ENCODE measurements at regions not wholly inside any gene's neighbourhood (a gene's known extent, or its start where the extent isn't known, plus 50 kb on each side); places are given as distances from the start of the nearest gene placed in this dataset.
A peak's percentile ranks its signal among the peaks of the same experiment; 100 is the strongest.

DNA sequence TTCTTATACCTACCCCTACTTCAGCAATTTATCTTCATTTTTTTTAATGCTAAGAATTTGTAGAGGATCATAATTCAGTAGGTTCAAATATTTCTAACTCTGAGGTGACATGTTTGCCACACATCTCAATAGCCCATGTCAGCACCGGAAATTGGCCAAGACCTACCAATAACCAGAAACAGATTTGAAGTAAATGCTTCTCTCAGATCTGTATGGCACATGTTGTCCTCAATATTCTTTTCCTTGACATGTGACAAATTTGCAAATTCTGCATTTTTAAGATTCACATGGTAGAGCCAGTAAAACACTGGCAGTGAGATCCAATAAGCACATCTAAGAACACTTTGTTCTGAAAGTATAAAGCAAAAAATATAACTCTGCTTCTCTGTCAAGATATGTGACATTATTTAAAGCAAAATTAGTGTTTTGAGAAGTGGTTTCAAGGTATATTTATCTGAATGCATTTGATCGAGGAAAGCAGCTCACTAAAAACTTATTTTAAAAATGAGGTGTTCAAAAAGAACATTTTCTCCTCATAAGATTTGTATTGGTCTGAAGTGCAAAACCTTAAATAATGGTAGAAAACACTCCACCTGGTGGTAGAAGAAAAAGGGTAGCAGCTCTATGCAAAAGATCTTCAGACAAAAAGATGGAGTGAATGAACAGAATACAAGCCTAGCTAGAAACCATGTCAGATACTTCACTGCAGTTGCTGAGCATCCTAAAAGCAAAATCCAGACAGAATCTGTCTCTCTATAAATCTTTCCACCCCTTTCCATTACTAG is 513.8 kb upstream of the FAM241A start:
- DNase-seq, result peak; percentile 0

DNA sequence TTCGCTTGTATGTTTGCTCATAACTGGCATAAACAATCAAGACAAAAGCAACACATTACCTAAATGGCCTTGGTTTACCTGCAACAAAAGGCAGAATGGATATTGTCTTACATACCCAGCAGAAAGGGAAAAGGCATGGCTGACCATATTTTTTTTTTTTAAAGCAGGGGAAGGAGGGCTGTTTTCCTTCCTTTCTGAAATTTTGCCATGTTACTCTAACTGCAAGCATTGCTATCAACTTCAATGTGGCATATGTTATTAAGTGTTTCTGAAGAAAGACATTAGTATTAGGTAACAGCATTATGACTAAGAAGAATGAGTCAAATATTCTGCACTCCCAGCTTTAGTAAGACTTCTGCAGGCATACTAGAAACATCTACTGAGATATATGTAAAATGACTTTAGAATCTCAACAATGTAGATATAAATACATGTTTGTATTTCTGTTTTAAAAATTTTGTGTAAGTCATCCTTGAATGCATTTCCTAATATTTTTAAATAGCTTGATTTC is 512.6 kb upstream of the FAM241A start:
- DNase-seq, result no peak

DNA sequence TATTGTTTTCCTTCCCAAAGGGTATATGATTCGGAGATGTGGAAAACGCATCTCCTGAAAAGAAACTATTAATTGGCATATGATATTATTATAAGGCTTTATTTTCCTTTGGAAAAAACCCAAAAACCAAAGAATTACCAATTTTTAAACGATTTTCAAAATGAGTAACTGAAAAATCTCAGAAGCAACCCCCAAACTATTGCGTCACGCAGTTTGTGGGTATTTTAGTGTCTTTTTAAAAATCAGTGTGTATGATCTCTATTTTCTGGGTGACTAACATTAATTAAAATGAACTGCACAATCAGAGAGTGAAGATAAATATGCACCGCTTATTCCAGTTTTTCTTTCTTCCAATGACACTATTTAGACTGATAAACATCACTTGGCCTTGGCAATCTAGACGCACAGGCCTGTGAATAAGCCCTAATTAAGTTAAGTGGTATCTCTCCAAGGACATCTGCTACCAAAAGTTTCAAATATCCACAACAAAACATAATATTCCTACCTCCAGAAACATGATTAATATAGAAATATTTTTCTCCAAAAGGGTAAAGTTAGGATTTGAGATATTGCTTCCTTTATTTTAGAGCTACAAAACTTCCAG is 511.5 kb upstream of the FAM241A start:
- no peak for DNase-seq

DNA sequence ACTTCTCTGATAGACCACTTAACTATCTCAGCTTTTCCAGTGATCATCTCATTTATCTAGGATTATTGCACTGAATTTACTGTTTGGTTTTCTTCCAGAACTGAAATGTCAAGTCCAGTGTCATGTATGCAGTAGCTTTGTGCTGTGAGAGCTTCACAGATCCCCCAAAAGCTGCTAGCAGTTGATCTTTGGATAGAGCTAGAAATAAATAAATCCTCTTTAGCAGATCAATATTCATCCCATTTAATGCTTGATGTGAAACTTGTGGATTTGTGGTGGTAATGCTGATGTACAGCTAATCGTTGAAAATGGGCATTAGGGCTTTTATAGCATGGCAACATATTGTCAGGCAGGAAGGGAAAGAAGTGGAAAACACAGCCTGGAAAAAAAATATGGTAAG is 509.6 kb upstream of the FAM241A start:
- DNase-seq, result no peak

DNA sequence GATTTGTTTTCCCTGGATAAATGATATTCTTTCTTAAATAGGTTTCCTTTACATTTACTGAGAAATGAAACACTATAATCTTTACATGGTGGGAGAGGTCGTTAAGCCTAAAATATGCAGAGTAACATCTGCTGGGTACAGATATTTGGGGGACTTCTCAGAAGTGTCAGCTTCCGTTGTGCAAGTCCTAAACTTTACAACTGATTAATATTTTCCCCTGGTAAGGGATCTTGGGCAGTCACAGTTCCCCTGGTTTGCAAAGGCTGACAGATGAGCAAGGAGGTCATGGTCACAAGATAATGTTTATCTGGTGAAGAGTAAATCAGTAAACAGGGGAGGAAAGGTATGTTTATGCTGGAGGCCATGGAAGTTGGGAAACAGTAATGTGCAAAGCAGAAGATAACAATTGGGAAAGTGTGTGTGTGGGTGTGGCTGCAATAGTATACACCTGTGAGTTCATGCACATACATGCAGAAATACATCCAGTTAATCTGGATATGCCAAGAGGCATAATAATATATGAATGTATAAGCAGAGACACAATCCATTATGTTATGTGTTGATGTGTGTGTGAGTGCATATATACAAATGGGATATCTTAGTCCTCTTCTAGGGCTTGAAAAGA is 508.2 kb upstream of the FAM241A start:
- no peak for DNase-seq

DNA sequence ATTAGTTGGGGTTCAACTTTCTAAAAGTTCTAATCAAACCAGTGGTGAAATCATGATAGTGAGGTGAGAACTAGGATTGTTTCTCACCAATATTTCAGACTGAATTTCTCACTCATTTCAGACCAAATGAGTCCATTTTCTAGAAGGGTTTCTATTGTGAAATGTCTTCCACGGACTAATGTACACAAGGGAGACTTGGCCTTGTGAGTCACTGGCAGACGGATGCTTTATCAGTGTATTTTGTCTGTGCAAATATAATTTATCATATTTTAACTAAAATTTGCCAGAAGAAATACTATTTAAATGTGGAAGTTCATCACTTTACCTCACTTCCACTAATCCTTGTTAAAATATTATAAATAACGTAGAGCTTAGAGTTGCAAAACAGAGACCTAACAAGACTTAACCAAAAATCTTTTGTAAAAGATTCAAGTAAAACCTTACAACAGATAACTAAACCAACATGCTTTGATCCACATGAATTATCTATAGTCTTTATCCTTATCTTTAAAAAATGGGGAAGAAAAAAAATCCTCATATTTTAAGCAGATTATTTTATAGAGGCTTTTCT is 506.0 kb upstream of the FAM241A start:
- DNase-seq, result no peak

DNA sequence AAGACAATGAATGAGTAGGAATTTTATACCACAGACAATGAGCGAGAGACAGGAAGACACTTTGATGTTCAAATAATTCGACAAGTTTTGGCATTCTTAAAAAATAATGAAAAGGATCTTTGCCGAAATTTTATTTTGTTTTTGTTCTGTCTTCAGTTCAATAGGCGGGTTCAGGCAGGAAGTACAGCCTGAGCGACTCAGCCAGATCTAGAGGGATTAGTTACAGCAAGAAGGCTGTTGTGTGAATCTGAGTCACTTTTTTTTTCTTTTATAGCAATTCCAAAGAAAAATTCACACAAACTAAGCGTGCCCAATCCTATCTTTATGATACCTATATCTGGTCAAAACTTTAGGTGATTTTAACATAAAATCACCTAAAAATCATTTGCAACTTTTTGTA is 505.4 kb upstream of the FAM241A start:
- DNase-seq, result no peak

DNA sequence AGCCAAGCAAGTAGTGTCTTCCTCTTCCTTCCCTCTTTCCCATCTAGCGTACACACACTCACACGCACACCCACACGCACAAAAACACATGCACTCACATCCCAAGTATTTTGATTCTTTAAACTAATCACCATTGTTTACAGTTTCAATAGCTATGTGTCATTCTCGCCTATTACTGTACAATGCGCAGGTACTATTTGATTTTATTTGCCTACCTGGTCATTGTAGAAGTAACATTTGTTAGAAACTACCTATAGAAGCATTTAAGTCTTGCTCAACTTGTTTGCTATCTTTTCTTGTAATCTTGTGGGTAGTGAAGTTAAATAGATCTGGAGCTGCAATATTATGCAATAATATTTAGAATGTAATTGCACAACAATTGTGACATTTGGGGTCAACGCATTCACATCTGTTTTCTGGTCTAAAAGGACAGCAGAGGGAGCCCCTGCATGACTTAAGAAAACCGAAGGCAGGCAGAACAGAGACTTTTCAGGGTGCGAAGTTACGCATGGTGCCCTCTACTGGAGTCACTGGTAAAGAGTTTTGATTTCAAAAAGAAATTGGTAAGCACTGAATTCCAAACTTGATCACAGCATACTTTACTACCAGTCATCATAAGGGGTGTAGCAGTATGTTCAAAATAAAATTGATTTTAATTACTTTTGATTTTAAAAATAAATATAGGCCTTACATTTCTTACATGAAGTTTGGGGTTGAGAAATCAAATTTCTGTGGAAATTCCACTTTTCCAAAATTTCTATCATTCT is 503.3 kb upstream of the FAM241A start:
- DNase-seq, result peak; percentile 19

DNA sequence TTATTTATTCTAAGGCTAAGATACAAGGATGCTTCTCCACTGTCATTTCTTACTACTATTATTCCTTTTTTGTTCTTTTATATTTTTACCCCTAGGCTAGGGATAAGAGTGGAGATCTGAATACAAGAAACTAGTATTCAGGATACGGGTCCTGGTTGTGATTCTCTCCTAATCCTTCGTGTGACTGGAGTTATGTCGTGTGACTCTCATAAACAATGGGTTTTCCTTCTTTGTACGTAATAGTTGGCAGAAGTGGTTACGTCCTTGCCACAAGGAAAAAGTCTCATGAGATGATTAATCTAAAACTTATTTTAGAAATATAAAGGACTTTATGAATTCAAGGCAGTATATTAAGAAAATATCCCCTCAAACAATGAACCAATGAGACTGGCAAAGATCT is 497.2 kb upstream of the FAM241A start:
- no peak for DNase-seq

DNA sequence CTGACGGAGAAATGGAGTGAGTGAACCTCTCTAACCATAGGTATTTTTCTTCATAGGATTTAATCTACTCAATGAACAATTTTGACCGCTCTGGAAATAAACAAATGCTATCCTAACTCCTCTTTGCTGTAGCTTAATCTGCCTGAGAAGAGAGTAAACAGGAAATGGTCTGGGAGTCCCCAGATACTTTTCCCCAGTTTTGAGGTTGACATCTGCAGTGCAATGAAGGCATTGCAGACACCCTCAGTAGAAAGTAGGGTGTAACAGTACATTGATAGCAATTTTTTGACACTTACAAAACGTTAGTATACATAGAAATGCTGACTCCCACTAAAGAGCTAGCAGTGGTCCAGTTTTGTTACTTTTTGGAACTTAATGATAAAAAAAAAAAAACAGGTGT is 495.9 kb upstream of the FAM241A start:
- no peak for DNase-seq

DNA sequence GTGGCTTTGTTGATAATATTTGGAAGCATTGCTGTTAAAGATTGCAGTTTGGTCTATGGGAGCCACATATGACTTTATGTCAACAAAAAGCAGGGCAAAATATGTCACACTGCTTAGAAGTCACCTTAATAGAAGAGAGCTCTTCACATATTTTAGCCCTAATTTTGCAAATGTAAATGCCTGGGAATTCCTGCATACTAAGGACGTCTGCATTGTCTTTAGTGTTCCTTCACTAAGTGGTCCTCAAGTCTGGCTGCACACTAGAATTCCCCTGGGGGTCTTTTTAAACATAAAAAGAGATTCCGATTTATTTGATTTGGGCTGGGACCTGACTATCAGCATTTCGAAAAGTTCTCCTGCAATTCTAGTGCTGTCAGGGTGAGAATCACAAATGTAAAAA is 495.1 kb upstream of the FAM241A start:
- DNase-seq, result no peak

DNA sequence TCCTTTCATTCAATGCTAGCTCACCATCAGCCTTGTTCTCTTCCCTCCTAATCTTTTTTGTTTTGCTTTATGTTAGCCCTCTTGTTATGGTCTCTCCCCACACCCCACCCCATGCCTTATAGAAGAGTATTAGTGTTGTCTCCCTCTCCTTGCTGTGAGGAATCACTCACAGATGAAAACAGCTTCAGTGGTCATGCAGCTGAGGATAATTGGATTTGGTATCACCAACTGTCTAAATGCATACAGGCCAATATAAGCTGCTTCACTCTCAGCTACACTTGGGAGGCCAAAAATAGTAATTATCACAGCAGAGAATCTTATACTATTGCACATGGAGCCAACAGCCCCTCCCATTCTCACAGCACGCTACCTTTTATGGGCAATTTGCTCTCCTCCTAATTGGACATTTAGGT is 494.6 kb upstream of the FAM241A start:
- DNase-seq, result no peak

DNA sequence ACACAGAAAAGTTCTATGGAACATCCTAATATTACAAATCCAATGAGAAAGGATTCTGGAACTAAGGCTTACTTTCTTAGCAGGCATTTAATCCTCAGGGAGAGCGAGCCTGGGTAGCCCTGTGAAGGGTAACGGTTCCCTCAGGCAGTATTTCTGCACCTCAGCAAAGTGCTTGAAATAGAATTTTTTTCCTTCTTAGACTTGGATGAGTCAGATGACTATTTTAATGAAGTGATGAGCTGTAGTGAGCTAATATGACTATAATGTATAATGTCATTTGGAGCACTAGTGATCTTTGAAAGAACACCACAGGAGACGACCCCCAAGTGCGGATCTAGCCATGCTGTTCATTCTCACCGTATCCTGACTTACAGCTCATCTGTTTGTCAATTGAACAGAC is 493.0 kb upstream of the FAM241A start:
- no peak for DNase-seq

DNA sequence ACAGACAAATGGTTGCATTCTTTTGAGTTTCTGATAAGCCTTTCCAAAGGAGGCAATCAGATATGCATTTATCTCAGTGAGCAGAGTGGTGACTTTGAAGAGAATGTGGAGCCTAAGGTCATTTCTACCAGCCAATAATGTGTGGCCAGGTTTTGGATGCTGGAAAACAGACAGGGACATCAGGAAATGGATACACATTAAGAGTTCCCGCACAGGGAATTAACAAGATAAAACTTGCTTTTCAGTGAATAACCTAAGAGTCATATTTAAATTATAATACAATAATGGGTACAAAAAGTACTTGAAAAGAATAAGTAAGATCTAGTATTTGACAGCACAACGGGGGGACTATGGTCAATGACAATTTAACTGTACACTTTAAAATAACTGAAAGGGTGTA is 492.3 kb upstream of the FAM241A start:
- no peak for DNase-seq

DNA sequence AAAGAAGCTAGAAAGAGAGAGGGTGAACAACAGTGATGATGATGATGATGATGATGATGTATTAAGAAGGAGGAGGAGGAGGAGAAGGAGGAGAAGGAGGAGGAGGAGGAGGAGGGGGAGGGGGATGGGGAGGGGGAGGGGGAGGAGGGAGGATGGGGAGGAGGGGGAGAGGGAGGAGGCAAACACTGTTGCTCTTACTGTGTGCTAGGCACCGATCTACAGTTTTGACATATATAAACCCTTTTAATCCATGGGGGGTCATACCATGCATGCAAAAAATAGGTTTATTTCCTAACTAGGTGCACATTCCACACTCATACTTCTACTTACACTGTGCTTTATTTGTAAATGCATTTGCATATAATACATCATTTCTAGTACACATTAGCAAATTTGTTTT is 482.8 kb upstream of the FAM241A start:
- DNase-seq, result no peak

DNA sequence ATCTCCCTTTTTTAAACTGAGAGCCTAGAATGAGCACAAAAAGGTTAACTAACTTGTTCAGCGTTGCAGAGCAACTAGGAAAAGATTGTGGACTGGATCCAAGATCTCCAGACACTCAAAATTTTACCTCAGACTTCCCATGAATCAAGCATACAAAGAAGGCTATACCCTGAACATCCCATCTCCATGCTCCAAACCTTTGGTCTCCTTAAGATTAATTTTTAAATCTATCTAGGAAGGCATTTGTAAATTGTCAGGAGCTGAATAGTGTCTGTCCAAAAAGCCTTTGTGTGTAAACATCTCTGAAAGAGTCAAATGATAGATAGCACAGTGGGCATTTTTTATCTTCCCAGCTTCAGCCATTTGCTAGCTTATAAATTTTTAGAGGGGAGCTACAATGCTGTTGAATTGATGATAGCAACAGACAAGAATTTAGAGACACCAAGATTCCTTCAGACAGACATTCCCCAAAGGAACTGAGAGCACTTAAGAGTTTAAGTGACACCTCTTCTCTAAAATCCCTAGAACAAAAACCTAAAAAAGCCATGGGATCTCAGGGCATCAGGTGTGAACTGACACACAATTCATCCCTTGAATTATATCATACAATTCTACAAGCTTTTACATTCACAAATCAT is 480.8 kb upstream of the FAM241A start:
- DNase-seq, result no peak

DNA sequence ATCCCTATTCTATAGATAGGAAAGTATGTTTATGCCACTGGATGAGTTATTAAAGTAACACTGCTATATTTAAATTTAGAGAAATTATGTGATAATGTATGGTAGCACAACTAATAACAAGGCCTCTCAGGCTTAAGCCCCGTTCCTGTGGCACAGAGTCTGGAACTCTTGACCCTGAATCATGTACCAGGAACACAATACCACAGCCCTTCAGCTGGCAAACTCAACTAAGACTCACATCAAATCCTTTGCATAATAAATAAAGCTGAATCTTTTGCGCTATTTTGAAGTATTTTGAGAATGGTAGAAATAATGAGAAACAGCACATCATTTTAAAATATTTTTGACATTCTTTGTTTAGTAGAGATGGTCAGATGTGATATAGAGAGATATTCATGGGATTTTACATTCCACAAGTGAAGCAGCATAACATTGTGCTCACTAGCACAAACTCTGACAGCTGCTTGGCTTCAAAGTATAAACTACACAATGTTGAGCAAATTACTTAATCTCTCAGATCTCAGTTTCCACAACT is 478.4 kb upstream of the FAM241A start:
- no peak for DNase-seq

DNA sequence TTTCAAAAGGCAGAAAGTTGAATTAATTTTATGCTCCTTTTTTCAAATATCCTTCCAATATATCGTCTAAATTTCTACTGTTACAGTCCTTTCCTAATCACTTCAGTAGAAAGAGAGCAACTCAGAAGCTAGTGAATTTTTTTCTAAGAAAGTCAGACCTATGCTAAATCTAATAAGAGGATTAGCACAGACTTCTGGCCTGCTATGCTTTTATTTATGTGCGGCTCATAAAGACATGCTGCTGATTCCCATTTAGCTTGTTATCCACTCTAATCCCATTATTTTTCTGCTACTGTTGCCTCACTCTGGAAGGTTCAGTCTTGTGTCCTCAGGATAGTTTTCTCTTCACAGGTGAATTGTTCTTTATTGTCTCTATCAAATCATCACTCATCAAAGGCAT is 473.5 kb upstream of the FAM241A start:
- DNase-seq, result no peak

DNA sequence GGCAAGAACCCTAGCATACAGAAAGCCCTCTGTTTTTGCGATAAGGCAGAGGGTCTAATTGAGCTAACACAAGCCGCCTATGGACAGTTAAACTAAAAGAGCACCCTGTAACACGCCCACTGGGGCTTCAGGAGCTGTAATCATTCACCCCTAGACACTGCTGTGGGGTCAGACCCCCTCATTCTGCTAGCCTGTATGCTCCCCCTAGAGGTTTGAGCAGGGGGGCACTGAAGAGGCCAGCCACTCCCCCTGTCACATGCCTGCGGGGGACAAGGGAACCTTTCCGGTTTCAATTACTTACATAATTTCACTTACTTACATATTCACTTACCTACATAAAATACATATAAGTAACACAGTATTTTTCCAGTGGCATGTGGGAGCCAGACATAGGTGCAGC is 469.5 kb upstream of the FAM241A start:
- no peak for DNase-seq

DNA sequence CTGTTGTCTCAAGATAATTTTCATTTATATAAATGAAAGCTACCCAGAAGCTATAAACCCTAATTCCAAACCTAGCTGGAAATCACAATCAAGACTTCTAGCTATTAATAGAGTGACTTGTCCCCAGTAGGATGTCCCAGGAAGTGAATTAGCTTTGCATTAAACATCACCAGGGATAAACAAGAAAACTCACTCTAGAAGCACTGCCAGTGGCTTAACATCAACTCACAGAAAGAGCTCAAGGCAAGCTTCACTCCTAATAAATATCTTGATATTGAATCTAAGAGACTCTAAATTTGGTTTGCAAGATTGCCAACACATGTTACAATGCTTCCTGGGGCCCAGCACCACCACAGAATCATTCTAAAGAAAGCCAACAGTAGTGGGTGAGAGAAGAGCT is 468.7 kb upstream of the FAM241A start:
- no peak for DNase-seq

DNA sequence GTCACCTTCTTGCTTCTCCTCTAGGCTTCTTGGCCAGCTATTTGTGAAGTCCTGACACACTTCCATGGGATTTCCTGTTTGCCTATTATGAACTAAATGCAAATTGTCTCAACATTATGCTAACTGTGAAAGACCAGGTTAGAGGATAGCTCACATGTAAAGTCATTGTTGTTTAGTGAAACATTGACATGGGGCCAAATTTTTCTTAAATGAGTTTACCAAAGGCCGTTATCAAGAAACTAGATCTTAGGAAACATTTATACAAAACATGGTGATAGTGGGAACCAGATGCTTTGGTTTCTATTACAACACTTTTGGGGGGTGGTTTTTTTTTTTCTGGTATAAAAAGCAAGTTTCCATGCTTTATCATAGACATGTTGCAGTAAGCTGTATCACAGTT is 466.8 kb upstream of the FAM241A start:
- no peak for DNase-seq

DNA sequence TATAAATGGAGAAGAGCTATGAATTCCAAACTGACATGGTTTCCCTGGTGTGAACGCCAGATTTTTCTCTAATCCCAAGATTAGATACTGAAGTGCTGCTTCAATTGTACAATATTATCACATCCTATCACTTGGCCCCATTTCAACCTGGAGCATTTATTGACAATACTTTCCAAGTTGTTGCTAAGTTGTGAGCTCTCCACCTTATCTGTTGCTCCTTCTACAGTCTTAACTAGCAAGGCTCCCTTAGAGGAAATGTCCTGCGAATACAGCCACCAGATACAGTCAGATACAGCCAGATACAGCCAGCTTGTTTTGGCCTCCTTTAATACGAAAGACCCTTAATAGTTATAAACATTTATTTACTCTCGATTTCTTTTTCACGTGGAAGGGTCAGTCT is 466.3 kb upstream of the FAM241A start:
- no peak for DNase-seq

Data from NCI-H2171 (cell line).